Erythroblast (primary cell): ENCODE measurements at regions not wholly inside any gene's neighbourhood (a gene's known extent, or its start where the extent isn't known, plus 50 kb on each side); places are given as distances from the start of the nearest gene placed in this dataset.

Experiments
- DNase-seq, 2 experiments: peaks; one replicate each; lab custom pipeline; 2025; lab: John Stamatoyannopoulos, UW
- GATA1 ChIP-seq: IDR thresholded peaks from 2 replicates; pipeline ENCODE4 v1.6.1; 2011; ENCODE audit warnings: low read depth, mild to moderate bottlenecking, control low read depth, low read length, moderate library complexity
- POLR2A ChIP-seq: IDR thresholded peaks from 2 replicates; pipeline ENCODE4 v1.6.1; 2011; ENCODE audit warnings: mild to moderate bottlenecking, low read length

DNA sequence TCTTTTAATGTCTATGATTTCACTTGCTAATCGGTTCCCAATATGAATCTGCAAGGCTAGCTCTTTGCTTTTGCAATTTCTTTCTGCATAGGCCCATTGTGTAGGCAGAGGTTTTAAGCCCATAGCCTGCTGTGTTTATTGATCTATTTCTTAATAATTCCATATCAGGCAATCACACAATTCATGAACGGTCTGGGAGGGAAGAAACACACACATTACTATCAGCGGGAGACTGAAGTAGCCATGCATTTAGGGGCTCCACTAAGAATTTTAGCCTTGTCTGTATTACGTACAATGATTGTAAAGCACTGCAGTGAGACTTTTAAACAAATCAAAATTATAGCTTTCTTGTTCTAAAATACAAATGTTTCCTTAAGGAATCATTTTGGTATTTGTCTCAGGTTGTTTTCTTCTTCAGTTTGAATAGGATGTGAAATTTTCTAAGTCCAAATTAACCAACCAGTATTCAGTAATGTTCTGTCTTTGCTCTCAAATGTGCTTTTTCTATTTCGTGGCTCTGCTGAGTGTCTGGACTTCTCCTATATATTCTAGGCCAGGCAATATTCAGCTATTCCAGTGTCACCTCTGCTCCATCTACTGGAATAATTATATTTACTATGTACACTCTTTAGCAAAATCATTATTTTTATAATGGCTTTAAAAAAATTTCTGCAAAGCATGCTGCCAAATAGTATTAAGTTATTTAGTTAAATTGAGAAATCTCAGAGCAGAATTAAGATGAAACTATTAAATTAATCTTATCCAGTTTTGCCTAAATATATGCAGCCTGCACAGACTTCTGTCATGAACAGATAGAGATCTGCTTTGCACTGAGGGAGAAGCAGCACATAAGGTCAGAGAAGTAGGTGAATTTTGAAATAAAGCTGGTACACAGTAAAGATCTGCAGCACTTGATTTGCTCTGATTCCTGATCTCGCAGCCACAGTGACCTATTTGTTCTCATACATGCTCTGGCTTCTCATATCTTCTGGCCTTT is 103.0 kb upstream of the NAALADL2 start:
- TF ChIP-seq GATA1 (no peak), POLR2A (no peak)
- DNase-seq, result no peak

DNA sequence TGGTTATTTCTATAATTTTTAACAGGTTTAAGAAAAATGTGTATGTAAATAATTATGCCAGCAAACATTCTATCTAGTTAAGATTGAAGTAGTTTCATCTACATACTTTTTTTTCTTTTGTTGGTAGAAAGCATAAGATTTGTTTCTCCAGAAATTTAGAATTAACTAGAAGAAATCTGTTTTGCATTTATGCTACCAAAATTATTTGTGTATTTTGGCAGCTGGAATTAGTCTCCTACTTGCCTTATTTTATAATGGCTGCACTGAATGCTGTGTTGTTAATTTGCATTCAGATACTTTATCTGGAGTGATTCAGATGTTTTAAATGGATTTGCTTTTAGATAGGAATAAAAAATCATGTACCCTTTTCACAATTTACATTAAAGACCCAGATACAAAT is 100.2 kb upstream of the NAALADL2 start:
- TF ChIP-seq POLR2A, result no peak

DNA sequence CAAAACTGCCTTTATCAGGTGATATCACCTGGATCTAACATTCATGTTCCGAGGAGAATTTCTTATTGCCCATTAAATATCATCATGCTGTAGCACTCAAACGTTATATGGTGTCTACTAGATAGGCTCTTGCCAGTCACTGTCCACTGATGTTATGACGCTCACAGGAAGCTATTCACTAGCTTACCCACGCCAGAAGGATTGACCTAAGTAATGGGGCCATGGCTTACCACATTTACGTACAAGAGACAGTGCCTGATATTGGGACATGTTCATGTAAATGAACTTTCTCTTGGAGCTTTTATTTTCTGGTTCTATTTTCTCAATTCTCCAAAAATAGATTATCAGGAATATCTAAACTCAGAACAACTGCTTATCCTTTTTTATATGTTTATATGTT is 91.7 kb upstream of the NAALADL2 start:
- TF ChIP-seq GATA1, result no peak
- TF ChIP-seq POLR2A, result no peak
- no peak for DNase-seq

More for the DNA sequence above, 100.2 kb upstream of the NAALADL2 start:
- DNase-seq, result no peak

DNA sequence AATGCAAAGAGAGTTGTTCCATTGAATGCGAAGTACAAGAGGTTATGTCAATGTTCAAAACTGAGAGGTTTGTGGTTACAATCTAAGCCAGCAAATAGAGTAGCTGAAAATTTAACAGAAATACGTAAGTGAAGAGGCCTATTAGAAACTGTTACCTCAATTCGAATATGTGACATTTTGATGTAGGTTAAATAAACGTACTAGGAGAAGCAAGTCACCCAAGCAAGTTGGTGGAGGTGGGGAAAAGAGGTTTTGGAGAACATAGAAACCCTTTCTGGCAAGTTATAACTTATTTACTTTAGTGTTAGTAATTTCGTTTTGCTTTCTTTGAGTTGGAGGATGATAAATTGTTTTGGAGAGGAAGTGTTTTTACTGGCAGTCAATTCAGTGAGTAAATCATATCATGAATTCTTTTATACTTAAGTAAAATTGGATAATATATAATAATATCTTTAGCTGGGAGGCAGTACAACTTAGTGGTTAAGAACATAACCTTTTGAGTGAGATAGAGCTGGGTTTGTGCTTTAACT is 91.2 kb upstream of the NAALADL2 start:
- DNase-seq, result no peak
- TF ChIP-seq POLR2A (no peak), GATA1 (no peak)

DNA sequence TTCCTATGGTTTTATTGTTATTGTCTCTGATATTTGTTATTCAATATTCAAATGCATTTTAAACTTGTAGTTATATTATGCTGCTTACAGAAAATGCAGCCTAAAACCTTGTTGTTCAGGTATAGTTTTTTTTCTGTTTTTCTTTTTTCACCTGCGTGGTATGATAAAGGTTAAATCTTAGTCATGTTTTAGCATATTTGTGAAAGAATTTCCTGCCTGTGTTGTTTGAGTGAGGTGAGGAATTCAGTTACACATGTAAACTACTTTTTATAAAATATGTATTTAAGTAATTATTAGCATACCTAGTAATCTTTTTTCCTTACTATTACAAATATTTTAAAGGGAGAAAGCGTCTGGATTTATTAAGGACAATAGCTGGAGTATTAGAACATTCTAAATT is 90.0 kb upstream of the NAALADL2 start:
- no peak for TF ChIP-seq POLR2A
- TF ChIP-seq GATA1, result no peak
- DNase-seq, result no peak

DNA sequence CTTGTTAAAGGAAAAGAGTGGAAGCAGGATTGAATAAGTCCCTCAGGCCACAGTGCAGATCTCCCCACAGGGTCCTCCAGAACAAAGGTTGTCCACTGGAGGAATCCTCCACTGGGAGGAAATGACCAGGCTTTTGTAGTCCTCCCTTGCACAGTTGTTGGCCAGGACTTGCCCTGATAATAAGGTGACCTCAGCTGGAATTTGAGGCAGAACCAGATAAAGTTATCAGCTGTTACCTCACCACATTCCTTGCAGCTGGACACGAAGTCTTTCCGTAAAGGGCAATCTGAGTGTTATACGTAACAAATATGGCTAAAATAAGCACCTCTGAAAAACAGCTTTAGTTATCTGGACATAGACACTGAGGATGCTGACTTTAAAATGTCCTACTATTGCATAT is 83.5 kb upstream of the NAALADL2 start:
- DNase-seq, result no peak
- no peak for TF ChIP-seq POLR2A
- TF ChIP-seq GATA1, result no peak

DNA sequence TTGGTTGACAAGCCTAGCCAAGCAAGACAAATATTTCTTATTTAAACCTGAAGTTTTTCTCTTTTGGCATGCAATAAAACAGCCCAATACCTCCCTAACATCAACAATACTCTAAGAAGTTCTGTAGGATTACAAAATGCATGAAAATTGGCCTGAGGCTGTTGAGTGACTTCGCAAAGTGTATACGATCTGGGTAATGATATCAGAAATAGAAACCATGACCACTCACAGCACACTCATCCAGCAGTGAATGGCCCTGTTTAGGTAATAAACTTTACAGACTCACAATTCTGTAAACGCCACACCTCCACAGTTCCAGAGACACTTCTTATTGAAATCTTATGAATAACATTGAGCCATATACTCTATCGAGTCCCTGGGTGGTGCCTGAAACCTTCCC is 83.0 kb upstream of the NAALADL2 start:
- TF ChIP-seq GATA1 (no peak), POLR2A (no peak)
- no peak for DNase-seq

DNA sequence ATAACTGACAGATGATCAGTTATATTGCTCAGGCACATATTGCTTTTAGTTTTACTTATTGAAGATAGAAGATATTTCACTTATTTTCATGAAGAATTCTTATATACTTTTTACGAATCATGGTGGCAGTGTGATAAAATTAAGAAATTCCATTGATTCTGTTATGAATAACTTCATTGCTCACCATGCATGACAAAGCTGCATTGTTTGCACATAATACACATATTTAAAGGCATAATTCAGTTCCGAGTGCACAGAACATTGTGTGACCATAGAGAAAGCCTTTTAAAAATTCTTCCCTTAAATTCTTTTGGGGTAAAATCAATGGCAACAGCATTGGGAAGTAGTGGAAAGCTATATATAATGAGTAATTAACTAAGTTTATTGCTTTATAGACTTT is 82.5 kb upstream of the NAALADL2 start:
- TF ChIP-seq POLR2A (no peak), GATA1 (no peak)
- no peak for DNase-seq

DNA sequence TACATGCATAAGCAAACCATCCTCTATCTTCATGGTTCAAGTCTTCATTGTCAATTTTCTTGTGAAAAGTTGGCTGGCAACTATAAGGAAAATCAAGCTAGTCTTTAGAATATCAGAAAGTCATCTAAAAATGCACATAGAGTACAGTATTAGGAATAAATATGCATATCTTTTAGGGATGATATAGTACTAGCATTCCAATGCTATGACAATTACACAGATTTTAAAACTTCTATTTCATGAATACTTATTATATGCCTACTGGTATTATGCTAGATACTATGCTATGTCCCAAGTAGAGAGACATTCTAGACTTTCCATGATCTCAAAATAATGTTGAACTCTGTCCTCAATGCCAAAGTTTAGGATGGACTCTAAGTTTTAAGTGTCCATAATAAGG is 81.3 kb upstream of the NAALADL2 start:
- DNase-seq, result no peak
- TF ChIP-seq POLR2A (no peak), GATA1 (no peak)

DNA sequence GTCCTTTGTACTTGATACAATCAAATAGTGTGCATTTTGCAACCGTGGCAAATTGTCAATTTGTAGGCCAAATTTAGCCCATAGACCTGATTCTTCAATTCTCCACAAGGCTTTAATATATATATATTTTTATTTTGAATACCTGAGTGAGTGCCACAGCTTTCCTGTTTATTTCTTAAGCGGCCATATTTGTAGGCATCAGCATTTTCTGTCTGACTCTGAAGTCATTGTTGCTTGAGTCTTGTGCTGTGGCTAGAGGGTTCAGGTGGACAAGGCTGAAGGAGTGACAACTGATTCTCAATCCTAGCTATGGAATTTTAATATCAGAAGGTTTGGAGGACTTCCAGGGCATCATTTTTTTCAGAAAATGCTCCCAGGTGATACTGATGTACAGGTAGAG is 75.6 kb upstream of the NAALADL2 start:
- no peak for TF ChIP-seq GATA1
- no peak for TF ChIP-seq POLR2A
- DNase-seq, result no peak

DNA sequence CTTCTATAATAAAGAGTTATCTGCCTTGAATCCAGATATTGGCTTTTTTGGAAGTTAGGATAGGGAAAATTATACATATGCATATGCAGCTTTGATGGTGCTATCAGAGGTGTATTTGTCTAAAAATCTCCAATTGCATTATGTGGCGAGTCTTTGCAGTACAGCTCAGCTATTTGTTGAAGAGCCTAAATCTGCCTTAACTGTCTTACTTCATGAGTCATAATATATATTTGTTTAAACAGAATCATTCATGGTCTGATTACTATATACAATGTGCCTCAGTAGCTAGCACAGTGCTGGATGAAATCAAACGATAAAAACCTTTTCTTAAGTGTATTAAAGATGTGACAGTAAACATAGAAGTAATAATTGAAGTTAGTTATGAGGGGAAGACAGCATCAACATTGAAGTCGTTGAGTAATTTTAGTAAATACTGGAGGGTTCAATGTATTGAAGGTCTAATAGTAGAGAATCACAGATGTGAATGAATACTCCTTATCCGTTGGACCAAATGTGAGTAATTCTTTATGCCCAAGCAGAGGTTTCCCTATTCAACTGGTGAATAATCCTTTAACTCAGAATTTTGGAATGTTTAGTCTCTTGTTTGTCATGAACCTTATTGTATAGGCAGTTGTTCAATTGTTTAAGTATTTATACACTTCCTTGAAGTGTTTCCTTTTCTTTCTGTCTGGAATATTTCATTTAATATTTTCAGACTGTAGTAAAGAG is 74.8 kb upstream of the NAALADL2 start:
- TF ChIP-seq GATA1, result no peak
- no peak for DNase-seq

DNA sequence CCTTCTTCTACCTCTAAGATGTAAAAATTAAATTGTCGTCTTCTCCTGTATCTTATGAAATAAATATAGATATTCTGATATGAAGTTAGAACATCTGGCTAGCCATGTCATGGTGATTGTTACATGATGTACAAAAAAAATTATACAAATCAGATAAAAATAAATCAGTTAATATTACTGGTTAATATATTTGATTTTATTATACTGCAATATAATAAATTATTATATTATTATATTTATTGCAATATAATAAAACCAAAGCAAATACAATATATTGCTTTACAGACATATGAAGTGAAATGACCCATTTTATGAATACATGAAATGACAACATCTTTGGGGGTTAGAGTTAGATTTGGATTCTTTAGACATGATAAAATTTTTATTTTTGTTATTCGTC is 72.3 kb upstream of the NAALADL2 start:
- no peak for TF ChIP-seq POLR2A
- DNase-seq, result no peak

DNA sequence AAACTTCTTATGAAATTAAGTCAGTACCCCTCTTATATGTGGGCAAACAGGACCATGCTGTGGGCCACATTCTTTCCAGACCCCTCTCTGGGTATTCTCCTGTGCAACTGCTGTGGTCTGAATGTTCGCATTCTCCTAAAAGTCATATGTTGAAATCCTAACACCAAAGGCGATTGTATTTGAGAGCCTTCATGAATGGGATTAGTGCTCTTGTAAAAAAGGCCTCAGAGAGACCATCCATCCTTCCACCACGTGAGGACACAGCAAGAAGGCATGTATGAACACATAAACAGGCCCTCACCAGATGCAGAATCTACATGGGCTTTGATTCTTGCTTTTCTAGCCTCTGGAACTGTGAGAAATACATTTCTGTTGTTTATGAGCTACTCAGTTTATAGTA is 68.0 kb upstream of the NAALADL2 start:
- TF ChIP-seq GATA1, result no peak

DNA sequence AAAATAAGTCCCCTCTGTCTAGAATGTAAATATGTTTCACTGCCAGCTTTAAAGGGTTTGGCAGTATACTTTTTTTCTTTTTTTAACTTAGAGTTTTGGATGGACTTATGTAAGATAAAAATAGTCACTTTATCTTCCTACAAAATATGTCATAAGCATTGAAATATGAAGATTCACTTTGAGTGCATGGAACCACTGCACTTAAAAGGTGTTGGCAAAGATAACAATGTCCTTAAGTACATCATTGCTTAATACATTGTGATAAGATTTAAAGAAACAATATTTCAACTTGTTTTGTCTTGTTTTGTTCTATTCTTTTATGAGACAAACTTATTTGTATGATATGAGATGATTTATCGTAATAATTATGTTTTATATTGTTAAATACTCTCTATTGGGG is 66.3 kb upstream of the NAALADL2 start:
- TF ChIP-seq GATA1 (no peak), POLR2A (no peak)
- DNase-seq, result peak in 1 of 2 experiments; percentile 3

More for the DNA sequence above, 68.0 kb upstream of the NAALADL2 start:
- DNase-seq, result no peak
